ENCODE measurements at regions not wholly inside any gene's neighbourhood (a gene's known extent, or its start where the extent isn't known, plus 50 kb on each side); places are given as distances from the start of the nearest gene placed in this dataset.

GRCh38 chr4:175929441-175929840, 117.4 kb upstream of the GPM6A start:
- TF ChIP-seq, protein P1, sequence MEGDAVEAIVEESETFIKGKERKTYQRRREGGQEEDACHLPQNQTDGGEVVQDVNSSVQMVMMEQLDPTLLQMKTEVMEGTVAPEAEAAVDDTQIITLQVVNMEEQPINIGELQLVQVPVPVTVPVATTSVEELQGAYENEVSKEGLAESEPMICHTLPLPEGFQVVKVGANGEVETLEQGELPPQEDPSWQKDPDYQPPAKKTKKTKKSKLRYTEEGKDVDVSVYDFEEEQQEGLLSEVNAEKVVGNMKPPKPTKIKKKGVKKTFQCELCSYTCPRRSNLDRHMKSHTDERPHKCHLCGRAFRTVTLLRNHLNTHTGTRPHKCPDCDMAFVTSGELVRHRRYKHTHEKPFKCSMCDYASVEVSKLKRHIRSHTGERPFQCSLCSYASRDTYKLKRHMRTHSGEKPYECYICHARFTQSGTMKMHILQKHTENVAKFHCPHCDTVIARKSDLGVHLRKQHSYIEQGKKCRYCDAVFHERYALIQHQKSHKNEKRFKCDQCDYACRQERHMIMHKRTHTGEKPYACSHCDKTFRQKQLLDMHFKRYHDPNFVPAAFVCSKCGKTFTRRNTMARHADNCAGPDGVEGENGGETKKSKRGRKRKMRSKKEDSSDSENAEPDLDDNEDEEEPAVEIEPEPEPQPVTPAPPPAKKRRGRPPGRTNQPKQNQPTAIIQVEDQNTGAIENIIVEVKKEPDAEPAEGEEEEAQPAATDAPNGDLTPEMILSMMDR (IDR thresholded peaks at IDR 0.05; ENCODE audit: insufficient read depth, low read depth, low read length, missing control alignments) = no peak
- DNase-seq (ENCODE audit: low read depth) = no peak
- H3K4me3 ChIP-seq (ENCODE audit: low read depth, low read length) = no peak overlapping the region

DNA sequence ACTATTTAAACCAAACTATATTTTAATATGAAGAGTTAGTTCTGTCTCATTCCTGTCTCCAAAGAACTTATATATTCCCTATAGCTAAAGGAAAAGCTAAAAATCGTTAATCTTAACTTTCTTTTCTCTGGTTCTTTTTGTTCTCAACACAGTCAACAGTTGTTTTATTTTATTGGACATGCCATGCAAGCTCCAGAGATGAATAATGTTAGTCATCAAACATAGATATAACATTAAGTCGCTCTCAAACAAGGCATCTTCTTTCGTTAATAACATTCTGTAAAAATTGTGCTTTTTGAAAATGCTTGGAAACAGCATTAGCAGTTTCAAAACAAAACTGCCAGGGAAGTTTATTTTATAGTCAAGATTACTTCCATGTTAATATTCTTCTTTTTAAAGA, 117.9 kb upstream of the GPM6A start:
- no peak for DNase-seq (ENCODE audit: low read depth)
- TF ChIP-seq, protein P1 (IDR thresholded peaks at IDR 0.05; ENCODE audit: insufficient read depth, low read depth, low read length, missing control alignments) = no peak
- H3K4me3 ChIP-seq (ENCODE audit: low read depth, low read length) = no peak overlapping the region

- H3K4me3 ChIP-seq (ENCODE audit: low read depth, low read length) = no peak overlapping the region
- TF ChIP-seq, protein P1 (IDR thresholded peaks at IDR 0.05; ENCODE audit: insufficient read depth, low read depth, low read length, missing control alignments) = no peak
- DNase-seq (ENCODE audit: low read depth) = no peak
Measured at GRCh38 chr4:175930471-175930870, 118.4 kb upstream of the GPM6A start.

DNA sequence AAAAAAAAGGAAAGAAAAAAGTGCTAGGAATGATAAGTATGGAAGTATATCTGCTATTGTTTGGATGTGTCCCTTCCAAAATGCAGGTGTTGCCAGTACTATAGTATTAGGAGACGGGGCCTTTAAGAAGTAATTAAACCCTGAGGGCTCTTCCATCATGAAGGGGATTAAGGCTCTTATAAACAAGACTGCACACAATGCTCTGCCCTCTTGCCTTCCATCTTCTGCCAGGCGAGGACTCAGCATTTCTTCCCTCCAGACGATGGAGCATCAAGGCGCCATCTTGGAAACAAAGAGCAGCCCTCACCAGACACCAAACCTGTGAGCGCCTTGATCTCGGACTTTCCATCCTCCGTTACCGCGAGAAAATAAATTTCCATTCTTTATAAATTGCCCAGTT, 120.1 kb upstream of the GPM6A start:
- no peak for DNase-seq (ENCODE audit: low read depth)
- TF ChIP-seq, protein P1 (IDR thresholded peaks at IDR 0.05; ENCODE audit: insufficient read depth, low read depth, low read length, missing control alignments) = no peak
- no peak overlapping the region for H3K4me3 ChIP-seq (ENCODE audit: low read depth, low read length)

DNA sequence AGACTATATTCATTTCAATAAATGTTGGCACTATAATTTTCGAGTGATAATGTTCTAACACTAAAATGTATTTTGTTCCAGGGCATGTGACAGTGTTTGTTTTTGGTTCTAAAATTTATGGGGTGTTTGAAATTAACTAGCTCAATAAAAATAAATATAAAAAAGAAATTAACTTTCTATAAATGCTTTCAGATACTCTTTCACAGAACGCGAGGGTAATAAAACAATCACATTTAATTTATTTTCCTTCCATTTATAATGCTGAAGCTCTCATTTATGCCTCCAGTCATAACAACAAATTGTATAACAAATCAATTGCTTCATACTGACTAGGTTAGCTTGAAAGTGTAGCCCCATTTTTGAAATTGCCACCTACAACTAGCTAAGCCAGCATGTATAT, 122.4 kb upstream of the GPM6A start:
- DNase-seq (ENCODE audit: low read depth) = no peak
- TF ChIP-seq, protein P1 (IDR thresholded peaks at IDR 0.05; ENCODE audit: insufficient read depth, low read depth, low read length, missing control alignments) = no peak
- no peak overlapping the region for H3K4me3 ChIP-seq (ENCODE audit: low read depth, low read length)

- no peak overlapping the region for H3K4me3 ChIP-seq (ENCODE audit: low read depth, low read length)
- no peak for DNase-seq (ENCODE audit: low read depth)
- TF ChIP-seq, protein P1 (IDR thresholded peaks at IDR 0.05; ENCODE audit: insufficient read depth, low read depth, low read length, missing control alignments) = no peak
Measured at GRCh38 chr4:175935016-175935661, 123.1 kb upstream of the GPM6A start.
